GM12892 (cell line): ENCODE measurements at regions not wholly inside any gene's neighbourhood (a gene's known extent, or its start where the extent isn't known, plus 50 kb on each side); places are given as distances from the start of the nearest gene placed in this dataset.

Source experiments
- POLR2A ChIP-seq: IDR thresholded peaks from 2 replicates; pipeline ENCODE4 v1.6.1; 2011; ENCODE audit warnings: low read depth, low read length, control low read depth
- POLR2AphosphoS5 ChIP-seq: IDR thresholded peaks from 2 replicates; pipeline ENCODE4 v1.6.1; 2011; ENCODE audit warnings: low read depth, low read length, control low read depth
- TAF1 ChIP-seq: IDR thresholded peaks from 2 replicates; pipeline ENCODE4 v1.6.1; 2011; ENCODE audit warnings: low read depth, mild to moderate bottlenecking, control low read depth, low read length, borderline replicate concordance

- TF ChIP-seq POLR2A (no peak), POLR2AphosphoS5 (no peak), TAF1 (no peak)
Measured at GRCh38 chr15:99496302-99496629, 69.5 kb upstream of the MEF2A start.
